ENCODE measurements at regions not wholly inside any gene's neighbourhood (a gene's known extent, or its start where the extent isn't known, plus 50 kb on each side); places are given as distances from the start of the nearest gene placed in this dataset.

GRCh38 chr3:81931265-81932251, 170.1 kb upstream of the GBE1 start:
- TF ChIP-seq FOXA1 (IDR thresholded peaks at IDR 0.05) (no peak), ARNT (IDR thresholded peaks at IDR 0.05) (no peak), ZNF384 (IDR thresholded peaks at IDR 0.05) (no peak), SUZ12 (IDR thresholded peaks at IDR 0.05) (no peak), SP1 (IDR thresholded peaks at IDR 0.05) (no peak), TARDBP (IDR thresholded peaks at IDR 0.05) (no peak), CTBP1 (IDR thresholded peaks at IDR 0.05; ENCODE audit: borderline replicate concordance) (no peak)

All from HEK293T (cell line).